HG03558 (cell line): ENCODE measurements at regions not wholly inside any gene's neighbourhood (a gene's known extent, or its start where the extent isn't known, plus 50 kb on each side); places are given as distances from the start of the nearest gene placed in this dataset.

Source experiments
- ATAC-seq: cut with Tn5 transposase; IDR thresholded peaks from one replicate; pipeline ENCODE4 v1.9.1; 2021; ENCODE audit warnings: moderate number of reproducible peaks; ENCODE audit not compliant: unreplicated experiment; ENCODE audit errors: extremely low read depth

DNA sequence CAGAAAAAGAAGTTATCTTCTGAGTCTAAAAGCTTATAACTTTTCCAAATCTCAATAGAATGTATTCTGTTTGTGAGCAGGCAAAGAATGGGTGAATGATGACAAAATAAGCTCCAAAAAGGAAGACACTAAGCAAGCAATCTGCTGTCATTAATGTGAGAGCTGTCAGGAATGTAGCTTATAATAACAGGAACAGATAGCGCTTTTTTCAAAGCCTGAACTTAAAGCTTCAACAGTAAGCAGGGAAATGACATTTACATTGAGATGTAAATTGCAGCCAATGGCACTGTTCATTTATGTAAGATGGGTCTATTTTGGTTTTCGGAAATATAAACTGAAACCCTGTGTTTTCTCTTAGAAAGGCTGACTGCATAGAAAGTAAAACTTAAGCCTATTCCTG, 1005.9 kb downstream of the PDHA2 start:
- no peak for ATAC-seq

DNA sequence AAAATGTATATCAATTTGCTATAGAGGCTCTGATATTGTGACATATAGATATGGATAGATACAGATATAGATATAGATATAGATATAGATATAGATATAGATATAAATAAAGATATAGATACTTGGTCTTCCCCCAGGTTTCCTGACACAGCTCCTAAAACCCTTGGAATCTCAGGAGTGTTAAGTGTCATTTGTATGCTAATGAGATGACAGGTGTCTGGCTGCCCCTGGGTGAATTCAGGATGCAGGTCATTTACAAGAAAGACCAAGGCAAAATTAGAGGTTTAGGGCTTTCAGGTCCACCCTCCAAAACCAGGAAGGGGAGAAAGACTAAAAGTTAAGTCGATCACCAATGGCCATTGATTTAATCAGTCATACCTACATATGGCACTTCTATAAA, 1034.8 kb downstream of the PDHA2 start:
- no peak for ATAC-seq

DNA sequence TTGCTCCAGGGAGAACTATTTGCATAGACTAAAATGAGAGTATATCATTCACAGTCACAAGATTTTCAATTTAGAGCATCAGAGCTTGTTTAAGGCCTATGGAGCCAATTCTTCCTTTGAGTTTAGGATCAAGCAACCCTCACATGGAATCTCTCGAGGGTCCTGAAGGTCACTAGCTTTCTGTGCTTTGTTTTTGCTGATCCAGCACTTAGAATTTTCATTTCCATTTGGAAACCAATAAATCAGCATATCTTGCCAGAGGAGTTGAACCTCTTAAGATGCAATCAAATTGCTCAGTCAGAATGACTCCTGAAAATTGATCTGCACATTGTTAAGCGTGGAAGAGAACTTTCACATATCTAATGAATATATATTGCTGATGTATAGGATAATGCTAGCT, 1039.6 kb downstream of the PDHA2 start:
- no peak for ATAC-seq

DNA sequence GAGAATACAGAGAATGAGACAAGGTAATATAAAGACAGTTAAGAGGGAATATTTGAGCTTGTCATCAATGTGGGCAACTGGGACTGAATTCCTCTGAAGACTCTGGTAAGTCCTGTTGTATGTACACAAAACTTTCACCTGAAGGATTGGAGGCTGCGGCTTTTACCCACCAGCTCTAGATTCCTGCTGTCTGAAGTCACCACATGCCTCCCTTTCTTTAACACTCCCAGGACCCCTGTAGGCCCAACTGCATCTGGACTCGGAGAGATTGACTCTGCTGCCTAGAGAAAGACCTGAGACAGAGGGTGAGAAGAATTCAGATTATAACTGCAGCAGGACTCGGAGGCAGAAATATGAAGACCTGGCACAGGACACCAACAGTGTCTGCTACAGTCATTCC, 1048.0 kb downstream of the PDHA2 start:
- ATAC-seq: no peak

DNA sequence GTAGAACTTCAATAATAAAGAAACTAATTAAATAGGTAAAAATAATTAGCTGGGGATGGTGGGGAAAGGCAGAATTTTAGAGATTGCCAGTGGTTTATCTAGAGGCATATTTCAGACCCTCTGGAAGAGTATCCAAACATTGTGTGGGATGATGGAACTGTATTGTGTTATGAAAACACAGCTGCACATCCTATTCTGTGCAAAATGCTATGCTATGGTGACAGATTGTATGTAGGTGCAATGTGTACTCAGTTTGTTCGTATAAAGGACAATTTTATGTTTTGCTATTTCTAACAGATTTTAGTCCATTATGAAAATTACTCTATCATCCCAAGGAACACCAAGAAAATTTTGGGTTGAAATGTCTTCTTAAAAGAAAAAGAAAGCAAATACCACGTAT, 1054.7 kb downstream of the PDHA2 start:
- no peak for ATAC-seq

DNA sequence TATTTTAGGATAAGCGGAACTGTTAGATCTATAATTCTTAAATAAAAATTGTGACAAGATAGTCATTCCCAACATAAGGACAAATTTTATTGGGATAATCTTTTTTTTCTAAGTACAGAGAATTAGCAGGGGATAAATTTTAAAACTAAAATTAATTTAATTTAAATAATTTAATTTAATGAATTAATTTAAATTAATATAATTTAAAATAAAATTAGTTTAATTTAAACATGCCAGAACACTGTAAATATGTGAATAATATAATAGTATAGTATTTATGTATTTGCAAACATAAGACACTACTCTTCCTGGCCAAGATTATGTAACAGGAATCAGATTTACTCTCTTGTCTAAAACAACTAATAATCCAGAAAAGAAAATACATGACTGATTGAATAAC, 1055.9 kb downstream of the PDHA2 start:
- no peak for ATAC-seq

DNA sequence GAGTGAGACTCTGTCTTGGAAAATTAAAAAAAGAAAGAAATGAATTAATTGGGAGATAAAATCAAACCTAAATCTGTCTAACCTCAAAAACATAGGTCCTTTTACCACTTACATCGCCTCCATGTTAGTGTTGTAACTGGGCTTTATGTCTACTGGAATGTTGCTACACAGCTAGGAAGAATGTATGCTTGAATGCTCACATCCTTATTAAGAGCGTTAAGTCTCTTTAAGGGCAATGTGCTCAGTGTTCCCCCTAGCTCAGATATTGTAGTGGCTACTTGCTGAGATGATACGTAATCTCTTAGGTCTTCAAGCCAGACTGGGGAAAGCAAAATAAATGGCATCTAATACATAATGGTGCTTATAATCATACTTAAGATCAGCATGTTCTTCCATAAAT, 1072.8 kb downstream of the PDHA2 start:
- ATAC-seq: no peak

DNA sequence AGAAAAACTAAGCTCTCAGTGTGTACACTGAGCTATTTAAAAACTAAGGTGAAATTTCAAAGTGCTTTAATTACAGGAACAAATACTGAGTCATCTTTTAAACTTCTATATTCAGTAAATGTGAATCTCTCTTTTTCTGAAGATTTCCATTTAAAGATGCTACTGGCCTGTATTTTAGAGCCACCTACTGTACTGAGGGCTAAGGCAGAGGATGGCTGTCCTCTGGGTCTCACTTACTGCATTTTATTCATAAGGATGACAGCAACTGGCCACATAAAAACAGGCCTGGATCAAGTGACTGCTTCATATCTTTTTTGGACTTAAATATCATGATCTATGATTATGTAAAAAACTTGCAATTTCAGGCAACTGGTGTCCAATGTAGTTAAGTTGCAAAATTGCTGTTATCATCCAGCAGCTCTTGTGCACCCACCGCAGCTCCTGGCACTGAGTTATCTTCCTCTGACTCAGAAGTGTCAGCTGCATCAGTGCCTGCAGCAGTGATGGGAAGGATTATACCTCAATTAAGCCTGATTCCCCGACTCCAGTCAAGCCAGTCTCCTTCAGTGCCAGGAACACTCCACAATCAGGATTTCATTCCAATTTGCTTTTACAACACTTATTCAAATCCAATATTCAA, 1073.7 kb downstream of the PDHA2 start:
- ATAC-seq: no peak

DNA sequence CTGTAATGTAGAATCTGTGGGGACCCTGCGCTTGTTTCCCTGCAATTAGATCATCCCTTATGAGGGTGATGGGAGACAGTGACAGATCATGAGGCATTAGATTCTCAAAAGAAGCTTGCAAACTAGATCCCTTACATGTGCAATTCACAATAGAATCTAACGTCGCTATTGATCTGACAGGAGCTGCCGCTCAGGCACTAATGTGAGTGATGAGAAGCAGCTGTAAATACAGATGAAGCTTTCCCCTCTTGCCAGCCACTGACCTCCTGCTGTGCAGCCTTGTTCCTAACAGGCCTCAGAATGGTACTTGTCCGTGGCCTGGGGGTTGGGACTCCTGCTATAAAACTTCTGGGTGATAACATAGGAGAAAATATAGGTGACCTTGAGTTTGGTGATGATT, 1076.8 kb downstream of the PDHA2 start:
- ATAC-seq: no peak

DNA sequence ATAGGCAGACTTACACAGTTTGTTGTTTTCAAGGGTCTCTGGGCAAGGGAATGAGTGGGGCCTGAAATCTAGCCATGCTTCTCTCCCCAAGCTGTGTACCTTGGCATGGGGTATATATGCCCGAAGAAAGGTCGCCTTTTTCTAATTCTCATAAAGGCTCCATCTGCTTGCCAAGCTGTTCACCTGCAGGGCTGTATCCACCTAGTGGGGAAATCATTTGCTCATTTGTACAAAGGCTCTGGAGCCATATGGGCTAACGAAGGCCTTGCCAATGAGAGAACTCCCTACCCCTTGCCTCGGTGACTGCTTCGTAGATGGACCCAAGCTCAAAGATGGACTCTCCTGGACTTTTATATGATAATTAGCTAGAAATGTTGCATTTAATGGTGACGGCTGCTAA, 1097.0 kb downstream of the PDHA2 start:
- ATAC-seq: no peak

DNA sequence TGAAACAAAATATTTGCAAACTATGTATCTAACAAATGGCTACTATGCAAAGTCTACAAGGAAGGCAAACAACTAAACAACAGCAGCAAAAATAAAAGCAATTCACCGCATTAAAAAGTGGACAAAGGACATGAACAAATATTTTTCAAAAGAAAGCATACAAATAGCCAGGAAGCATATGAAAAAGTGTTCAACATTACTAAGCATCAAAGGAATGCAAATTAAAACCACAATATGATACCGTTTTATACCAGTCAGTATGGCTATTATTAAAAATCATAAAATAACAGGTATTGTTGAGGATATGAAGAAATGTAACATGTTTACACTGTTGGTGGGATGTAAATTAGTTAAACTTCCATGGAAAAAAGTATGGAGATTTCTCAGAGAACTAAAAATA, 1106.7 kb downstream of the PDHA2 start:
- ATAC-seq: no peak

DNA sequence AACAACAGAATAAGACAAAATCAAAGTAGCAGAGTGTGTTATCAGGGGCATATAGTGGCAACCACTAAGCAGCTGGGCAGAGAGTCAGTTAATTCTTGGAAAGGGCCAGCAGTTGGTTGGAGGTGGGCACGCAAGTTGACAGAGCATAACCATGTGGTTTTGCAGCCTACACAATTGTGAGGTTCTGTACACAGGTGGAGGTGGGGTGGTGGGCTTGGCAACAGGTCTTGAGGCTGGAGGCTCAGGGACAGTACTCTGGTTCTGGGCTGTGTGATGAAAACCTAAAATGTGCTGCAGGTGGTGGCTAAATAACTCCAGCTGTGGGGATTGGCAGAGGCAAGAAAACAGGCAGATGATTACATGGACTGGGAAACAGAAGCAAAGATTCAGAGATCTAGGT, 1112.7 kb downstream of the PDHA2 start:
- ATAC-seq: no peak

DNA sequence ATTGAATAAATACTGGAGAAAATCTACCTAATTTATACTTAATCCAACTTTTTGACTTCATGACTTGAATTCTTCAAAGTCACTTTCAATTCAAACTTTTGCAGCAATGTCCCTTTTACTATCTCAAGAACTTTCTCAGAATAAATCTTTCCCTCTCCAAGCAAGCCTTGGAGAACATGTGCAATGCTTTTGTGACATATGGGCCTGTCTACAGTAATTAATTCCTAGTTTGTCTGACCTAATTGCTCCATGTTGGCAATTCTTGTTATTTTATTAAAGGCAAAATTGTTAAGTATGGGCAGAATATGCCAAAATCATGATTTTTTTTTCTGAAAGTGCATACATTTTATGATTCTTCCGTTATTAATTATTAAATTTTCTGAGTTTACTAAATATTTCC, 1115.3 kb downstream of the PDHA2 start:
- ATAC-seq: no peak

DNA sequence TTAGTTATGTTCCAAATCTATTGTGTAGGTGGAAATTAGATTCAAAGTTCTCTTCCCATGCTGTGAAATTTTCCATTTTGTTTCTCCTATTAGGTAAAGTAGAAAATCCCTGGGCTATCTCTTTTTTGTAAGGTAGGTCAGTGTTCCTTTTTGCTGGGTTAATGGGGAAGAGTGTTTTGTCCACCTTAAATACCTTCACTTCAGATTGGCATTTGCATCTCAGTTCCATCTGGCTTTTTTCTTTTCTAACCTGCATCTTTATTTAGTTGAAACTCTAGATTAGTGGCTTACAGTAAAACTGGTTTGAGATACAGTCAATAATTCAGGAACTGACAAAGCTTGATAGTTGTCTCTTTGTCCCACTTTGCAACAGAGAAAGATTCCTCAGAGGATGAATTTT, 1115.8 kb downstream of the PDHA2 start:
- no peak for ATAC-seq

DNA sequence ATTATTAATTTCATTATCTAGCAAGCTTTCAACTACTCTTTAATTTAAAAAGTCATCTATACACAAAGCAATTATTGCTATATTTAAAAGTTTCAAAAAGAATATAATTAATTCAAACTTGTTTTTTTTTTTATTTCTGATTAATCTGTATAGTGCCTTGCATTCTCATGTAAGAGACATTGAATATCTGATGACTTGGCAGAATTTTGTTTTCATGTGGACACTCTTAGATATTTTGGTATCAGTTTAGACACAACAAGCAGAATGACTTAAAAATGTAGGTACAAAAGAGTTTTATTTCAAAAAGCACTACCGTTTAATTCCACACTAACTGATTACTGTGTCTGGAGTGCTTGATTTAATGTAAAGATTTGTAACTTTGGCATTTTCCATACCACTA, 1129.6 kb downstream of the PDHA2 start:
- ATAC-seq: no peak

DNA sequence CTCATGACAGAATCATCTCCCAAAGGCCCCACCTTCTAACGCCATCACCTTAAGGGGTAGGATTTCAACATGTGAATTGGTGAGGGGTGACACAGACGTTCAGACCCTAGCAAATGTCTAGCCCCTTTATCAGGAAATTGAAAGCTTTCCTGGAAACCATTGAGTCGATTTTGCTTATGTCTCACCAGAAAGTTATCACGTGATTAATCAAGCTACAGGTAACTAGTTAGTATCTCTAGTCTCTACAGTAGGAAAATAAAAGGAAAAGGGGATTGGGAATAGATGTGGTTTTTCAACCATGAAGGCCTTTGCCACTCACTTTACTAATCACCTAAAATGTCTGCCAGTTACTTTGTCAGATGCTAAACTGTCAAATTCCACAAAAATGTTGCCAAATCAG, 1133.0 kb downstream of the PDHA2 start:
- no peak for ATAC-seq

DNA sequence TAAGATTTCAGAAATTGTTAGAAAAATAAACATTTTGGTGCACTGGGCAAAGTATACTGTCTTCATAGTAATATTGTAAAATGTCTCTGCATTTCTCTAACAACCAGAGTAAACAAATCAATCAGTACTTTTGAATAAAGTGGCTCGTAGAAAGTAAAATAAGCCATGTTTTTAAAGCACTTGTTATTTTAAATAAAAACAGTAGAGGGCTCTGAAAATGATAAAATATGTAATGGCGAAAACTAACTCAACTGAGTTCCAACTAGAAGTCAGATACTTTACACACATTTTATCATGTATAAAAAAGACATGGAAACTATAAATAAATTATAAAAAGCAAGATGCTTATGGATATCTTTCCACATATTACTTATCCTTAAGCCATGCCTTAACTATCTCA, 1134.4 kb downstream of the PDHA2 start:
- no peak for ATAC-seq

DNA sequence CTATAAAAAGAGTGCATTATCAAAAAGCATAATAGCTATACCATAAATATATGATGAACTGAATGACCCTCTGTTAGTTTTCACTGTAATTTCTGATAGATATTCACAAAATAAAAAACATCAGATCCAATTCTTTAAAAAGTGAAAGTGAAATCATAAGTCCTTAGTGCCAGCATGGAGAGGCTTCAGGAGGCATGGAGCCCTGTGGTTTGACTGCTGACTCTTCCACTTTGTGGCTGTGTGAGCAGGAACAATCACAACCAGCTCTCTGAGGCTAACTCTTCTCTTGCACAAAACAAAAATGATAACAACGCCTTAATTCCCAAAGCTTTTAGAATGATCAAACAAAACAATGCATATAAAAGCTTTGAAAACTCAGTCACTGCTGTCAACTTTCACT, 1143.9 kb downstream of the PDHA2 start:
- no peak for ATAC-seq

DNA sequence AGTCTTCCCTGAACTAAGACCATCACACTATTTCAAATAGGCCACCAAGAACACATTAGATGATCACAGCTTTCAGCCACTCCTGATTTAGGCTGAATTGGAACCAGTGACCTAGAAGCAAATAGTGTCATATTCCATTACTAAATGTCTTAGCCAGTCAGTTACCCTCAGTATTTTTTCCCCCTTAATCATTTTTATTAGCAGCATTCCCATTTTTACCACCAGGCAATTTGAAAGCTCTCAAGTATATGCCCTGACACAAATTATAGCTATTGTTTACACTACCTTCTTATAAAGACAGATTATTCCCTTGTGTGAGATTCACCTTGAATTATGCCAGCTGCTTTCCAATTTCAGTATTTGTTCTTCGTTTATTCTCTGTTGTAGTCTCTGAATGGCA, 1146.9 kb downstream of the PDHA2 start:
- ATAC-seq: no peak

DNA sequence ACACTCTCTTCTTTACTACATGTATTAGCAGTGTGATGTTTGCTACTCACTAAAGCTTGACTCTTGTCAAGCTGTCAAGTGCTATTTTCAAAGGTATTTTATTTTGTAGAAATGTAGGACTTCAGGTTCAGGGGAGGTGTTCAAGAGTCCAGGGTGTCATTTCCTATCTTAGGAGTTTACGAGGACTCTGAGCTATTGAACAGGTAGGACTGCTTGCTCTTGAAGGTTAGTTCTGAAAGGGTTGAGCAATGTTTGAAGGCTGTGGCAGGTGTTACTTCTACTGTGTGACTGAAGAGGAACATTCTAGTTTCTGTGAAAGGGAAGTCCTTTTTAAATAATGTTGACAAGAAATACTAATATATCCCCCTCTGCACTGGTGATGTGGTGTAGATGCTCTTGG, 1151.2 kb downstream of the PDHA2 start:
- ATAC-seq: no peak

DNA sequence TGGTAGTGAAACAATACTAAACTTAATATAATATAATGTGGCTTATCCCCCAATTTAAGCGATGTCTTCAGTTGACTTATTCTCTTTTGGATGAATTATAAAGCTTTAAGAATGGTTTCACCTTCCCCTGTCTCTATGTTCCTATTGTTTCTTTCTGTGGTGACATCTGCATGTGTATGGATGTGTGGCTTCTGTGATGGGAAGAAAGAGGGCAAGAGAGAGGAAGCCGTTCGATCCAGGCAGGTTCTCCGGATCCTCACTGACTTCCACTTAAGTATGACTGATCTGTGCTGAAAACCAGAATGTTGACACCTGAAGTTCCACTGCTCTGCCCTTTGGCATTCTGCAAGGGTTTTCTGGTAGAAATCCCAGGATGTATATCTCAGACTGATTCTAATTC, 1150.8 kb downstream of the STPG2 start:
- ATAC-seq: no peak

DNA sequence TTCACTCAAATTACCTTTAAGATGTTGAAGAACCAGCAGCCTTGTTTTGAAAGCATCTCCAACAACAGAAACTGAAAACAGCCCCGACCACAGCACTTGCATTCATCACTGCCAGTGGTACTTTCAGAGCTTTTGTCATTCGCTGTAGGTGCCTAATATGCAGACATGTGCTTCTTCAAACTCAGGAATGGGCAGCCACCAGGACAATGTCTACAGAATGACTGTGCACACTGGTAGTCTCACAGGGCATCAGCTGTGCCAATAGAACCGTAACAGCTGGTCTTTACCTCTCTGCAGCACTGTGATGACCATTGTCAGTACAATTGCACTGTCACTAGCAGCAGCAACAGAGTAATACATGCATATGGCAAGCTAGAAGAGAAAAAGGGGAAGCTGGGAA, 1149.7 kb downstream of the STPG2 start:
- ATAC-seq: no peak

DNA sequence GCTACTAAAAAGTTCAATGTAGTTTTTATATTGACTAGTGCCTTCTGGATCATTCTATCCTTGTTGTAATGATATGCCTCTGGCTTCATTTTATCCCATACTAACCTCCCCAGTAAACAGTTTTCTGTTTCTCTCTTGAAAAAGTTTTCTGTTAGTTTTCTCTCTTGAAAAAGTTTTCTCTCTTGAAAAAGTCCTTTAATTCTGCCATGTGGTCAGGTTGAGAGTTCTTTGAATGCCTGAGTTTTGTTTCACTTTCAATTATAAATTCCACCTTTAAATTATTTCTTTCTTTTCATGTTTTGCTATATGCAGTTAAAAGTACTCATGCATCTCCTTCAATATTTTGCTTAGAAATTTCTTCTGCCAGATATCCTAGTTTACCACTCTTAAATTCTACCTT, 1139.6 kb downstream of the STPG2 start:
- no peak for ATAC-seq
